Vagina (tissue), 2 donors: ENCODE measurements at regions not wholly inside any gene's neighbourhood (a gene's known extent, or its start where the extent isn't known, plus 50 kb on each side); places are given as distances from the start of the nearest gene placed in this dataset.
"Not testable (repeated sequence)": the region's sequence is repeated elsewhere in the genome, so short reads cannot be mapped to it uniquely, and the experiment has no call there.

Experiments
- POLR2A ChIP-seq, 2 donors: fragments of 450-650 bp; IDR thresholded peaks; one replicate each; pipeline ENCODE4 v1.6.1; 2017; ENCODE audit warnings: antibody characterized with exemption in 2 of 2, mild to moderate bottlenecking in 2 of 2, moderate library complexity in 2 of 2
- POLR2AphosphoS5 ChIP-seq, 2 donors: sonication (generic); formaldehyde crosslinking; IDR thresholded peaks; one replicate each; pipeline ENCODE4 v1.9.0; 2017; ENCODE audit warnings: antibody characterized with exemption in 2 of 2, mild to moderate bottlenecking in 2 of 2, low read depth in 1 of 2; ENCODE audit not compliant: insufficient read depth in 1 of 2
- TF ChIP-seq, protein P1 (sequence below), 3 experiments: fragments of 450-650 bp in 2 of 3; fragments of 200-600 bp in 1 of 3; sonication (generic) in 1 of 3; IDR thresholded peaks; one replicate each; pipeline ENCODE4 v1.5.1; 2017 to 2019; ENCODE audit warnings: antibody characterized with exemption in 3 of 3, mild to moderate bottlenecking in 2 of 3, moderate library complexity in 2 of 3

GRCh38 chr21:6066320-6066985 lies 4454.9 kb upstream of the TPTE start:
- not testable (repeated sequence) for TF ChIP-seq POLR2A (IDR thresholded peaks at IDR 0.05); POLR2AphosphoS5 (IDR thresholded peaks at IDR 0.05; ENCODE audit: insufficient read depth in 1 of 2, low read depth in 1 of 2)
- TF ChIP-seq, protein P1, sequence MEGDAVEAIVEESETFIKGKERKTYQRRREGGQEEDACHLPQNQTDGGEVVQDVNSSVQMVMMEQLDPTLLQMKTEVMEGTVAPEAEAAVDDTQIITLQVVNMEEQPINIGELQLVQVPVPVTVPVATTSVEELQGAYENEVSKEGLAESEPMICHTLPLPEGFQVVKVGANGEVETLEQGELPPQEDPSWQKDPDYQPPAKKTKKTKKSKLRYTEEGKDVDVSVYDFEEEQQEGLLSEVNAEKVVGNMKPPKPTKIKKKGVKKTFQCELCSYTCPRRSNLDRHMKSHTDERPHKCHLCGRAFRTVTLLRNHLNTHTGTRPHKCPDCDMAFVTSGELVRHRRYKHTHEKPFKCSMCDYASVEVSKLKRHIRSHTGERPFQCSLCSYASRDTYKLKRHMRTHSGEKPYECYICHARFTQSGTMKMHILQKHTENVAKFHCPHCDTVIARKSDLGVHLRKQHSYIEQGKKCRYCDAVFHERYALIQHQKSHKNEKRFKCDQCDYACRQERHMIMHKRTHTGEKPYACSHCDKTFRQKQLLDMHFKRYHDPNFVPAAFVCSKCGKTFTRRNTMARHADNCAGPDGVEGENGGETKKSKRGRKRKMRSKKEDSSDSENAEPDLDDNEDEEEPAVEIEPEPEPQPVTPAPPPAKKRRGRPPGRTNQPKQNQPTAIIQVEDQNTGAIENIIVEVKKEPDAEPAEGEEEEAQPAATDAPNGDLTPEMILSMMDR (IDR thresholded peaks at IDR 0.05) = not testable (repeated sequence)
